CD4-positive, alpha-beta T cell treated with Interferon gamma for 1 hour (primary cell): ENCODE measurements at regions not wholly inside any gene's neighbourhood (a gene's known extent, or its start where the extent isn't known, plus 50 kb on each side); places are given as distances from the start of the nearest gene placed in this dataset.

Source experiments
- DNase-seq: peaks from one replicate; pipeline ENCODE4 v3.0.0-alpha.2; 2020

DNA sequence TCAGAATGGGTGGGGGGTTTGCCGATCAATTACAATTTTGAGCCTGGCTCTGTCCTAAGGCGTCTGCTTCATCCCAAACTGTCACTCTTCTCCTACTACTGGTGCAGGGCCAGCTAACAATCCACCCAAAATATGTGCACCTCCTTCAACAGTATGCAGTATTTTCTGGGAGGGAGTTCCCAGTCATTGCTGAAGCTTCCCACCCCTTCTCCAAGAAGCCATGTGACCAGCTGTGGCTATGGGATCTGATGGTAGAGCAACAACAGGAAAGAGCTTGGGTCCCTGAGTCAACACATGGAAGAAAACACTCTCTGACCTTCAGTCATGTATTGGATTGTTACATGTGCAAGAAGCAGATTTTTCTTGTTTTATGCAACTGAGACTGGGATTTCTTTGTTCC is 185.7 kb upstream of the GHITM start:
- DNase-seq = no peak

DNA sequence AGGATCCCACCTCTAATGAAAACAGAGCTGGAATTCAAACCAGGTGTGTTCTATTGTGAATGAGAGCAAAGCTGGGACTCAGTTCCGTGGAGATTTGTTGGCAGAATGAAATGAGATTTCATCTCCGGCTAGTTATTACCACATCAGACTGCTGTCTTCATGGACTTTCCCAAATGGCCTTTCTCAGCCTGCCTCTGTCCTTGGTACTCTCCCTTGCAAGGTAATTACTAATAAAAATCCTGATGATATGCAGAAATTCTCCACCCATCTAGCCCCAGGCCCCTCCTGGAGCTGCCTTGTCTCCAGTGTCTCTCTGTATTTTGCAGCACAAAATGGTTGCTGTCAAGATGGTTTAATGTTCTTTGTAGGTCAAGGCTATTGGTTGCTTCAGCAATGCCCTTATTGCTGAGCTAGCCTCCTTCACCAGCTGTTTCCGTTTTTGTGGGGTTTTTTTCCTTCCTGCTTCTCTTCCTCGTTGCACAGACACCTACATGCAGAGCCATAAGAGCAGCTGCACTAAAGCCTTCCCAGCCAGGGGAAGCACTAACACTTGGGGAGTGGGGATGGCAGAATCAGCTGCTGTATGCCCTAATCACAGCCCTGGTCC is 185.0 kb upstream of the GHITM start:
- DNase-seq = no peak

DNA sequence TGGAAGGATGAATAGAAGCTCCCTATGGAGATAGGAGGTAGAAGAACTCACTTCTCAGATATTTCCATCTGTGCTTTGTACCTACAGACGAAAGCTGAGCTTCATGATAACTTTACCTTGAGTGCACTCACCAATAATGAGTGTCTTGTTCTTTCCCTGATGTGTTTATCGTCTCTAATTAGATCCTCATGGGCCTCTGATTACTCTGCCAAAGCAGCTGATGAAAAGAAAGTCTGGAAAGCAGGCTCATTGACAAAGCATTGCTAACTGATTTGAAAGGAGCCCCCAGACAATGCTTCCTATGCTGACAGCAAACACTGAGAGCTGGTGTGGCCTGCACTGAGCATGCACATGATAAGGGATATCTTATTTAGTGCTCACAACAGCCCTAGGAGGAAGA is 183.9 kb upstream of the GHITM start:
- DNase-seq = no peak

DNA sequence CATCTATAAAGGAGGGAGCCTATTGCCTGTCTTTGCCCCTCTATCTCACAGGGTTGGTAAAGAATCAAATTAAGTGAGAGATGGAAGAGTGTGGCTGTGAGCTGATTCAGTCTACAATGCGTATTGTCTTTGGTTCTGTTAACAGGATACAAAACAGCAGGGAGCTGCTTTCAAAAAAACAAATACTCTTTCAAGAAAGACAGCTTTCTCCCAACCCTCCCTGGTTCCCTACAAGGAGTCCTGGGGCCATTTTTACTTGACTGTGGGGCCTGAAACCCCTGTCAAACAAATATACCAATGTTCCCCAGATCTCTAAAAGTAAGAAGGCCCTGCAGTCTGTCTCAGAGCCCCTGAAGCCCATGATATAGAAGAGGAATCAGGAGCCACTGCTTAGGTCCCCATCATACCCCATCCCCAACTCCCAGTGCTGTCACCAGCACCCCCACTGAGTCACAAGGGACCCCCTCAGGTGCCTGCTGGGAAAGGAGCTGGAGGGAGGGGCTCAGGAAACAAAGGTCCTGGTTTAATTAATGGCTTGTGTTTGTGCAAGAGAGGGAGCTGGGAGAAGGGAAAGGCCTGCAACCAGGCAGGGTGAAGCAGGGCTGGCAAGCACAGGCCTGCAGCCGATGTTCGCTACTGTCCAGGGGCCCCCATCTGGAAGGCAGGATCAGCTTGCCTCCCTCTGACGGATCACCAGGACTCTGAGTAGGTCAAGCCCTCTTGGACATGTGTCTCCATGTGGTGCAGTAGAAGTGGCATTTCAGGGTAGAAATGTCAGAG is 182.0 kb upstream of the GHITM start:
- no peak for DNase-seq

DNA sequence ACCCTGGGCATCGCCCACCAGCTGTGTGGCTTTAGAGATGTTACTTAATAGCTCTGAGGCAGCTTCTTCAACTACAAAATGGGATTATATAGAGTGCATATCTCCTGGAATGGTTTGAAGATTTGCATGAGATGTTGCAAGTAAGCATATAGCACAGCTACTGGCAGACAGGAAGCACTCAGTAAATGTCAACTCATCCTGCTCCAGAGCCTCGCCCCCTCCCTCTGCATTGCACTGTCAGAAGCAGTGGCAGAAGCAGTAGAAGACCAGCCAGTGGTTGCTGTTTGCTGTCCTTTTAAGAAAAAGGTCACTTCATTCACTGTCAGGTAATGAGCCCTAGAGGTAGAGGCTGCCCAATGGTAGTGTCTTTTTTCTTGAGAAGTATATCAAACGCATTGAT is 180.0 kb upstream of the GHITM start:
- DNase-seq = no peak

DNA sequence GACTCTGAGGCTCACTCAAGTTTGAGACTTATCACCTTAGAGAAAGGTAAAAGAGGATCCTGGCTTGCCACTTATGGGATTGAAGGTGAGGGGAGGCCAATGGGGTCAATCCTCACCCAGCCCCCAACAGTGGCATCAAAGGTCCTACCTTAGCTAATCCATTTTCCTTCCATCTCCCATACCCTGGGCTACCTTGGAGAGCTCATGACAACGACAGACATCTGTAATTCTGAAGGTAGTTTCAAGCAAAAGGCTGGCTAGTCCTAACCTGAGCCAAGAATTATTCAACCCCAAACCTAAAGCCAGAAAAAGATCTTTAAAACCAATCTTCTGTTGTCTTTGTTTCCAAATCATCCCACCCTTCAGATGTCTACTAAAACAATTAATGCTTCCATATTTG is 179.2 kb upstream of the GHITM start:
- no peak for DNase-seq

DNA sequence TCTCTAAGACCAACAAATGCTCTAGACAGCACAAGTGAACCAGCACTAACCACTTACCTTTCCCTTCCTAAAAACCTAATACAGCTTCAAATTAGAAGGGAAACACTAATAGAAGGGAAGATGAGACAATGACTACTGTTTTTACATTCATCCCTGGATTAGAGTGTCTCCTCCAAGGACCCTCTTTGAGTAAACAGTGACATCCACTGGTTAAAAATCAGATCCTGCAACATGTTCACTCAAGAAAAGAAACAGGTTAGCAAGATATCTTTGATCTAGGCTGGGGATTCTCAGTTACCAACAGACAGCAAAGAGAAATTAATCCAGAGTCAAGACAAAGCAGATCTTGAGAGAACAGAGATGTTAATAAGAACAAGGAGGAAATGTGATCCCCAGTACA is 177.7 kb upstream of the GHITM start:
- DNase-seq = no peak

DNA sequence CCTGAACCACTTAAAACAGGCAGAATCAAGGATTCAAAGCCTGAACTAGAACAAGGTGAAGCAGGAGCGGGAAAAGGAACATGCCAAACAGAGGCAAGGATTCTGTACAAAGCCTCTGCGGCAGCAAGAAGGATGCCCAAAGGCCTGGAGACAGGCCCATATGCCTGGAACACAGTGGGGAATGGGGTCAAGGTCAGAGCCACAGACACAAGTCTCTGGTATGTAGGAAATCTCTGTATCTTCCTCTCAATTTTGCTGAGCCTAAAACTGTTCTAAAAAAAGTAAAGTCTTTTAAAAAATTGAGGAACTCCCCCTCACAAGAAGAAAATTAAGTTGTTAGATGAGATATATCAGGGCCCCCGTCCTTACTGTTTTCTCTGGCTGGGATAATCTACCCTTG is 175.9 kb upstream of the GHITM start:
- no peak for DNase-seq

DNA sequence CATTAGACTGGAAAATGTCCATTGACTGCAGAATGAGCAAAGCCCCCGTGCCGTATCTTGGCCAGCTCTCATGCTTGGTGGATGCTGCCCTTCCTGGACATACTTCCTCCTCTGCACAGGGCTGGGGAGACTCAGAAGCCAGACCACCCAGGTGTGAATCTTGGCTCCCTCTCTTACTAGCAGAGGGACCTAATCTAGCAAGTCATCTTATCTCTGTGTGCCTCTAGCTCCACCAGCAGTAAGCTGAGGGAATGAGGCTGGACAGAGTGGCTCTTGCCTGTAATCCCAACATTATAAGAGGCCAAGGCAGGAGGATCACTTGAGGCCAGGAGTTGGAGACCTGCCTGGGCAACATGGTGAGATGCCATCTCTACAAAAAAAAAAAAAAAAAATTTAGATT is 173.8 kb upstream of the GHITM start:
- DNase-seq = no peak

DNA sequence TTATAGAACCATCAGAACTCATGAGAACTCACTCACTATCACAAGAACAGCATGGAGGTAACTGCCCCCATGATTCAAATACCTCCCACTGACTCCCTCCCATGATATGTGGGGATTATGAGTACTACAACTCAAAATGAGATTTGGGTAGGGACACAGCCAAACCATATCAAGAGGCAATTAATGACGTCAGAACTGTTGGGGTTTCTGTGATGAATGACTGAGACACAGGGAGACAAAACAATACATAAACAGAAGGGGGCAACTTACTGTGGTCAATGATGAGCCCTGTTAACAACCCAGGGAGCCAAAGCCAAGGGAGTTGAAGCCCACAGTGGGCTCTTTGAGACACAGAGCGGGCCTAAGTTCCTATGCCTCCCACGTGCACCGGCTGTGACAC is 171.3 kb upstream of the GHITM start:
- no peak for DNase-seq

DNA sequence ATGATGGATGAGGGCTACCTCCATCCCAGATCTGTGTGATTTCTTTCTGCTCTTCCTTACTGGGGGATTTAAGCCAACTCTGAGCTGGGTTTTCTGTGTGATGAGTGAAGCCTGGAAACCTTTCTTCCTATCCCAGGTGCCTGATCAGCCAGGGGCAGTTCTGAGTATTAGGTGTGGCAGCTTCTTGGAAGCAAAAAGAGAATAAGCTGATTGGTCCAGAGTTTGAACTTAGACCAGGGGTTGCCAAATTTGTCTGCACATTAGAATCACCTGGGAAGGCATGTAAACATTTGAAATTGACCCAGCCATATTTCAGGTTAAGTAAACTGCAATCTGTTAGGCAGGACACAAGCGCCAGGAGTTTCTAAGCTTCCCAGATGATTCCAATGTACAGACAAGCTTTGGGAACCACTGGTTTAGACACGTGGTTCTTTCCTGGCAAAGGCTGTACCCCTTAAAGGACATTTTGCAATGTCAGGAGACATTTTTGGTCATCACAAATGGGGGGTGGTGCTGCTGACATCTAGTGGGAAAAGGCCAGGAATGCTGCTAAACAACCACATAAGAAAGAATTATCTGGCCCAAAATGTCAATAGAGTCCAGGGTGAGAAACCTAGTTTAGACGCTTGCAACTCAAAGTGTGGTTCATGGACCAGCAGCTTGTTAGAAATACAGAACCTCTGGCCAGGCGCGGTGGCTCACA is 160.5 kb upstream of the GHITM start:
- DNase-seq = no peak

DNA sequence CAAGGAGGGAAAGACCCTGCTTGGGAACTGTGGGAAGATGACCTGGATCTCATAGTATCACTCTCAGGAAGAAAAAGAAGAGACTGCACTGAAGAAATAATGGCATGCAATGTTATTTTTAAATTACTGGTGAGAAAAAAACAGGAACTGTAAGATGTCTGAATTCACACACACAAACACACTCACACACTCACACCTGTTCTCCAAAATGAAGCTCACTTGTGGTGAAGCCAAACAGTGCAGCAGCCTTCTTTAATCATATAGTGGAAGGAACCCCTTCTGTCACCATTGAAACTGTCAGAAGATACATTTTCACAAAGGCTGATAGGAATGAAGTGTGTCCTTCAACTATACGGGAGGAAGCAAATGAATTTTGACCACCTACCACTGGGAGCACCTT is 156.5 kb upstream of the GHITM start:
- no peak for DNase-seq

DNA sequence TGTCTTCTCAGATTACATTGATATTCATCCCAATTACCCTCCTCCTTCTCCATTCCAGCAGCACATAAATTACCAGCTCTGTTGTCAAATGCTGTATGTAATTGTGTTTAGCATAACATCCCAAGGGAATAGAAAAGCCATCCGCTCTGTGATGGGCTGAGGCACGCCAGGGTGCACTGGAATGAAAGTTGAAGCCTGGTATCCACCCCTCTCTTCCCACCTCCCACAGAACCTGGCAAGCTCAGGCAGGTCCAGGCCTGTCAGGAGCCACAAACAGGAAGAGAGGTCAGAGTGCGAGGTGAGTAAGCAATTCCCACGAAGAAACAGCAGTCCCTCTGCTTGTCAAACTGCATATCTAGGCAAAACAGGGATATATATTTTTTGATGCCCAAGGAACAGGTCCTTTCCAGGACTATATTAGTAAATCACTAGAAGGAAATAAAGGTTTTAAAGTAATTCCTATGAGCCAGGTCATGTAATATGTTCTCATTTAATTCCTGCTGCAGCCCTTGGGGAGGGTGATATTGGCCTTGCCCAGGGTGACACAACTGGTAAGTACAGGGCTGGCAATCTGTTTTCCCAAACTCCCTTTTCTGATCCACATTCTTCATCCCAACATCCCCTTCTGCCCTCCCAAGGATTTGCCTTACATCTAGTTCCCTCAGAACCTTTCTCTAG is 155.6 kb upstream of the GHITM start:
- no peak for DNase-seq

DNA sequence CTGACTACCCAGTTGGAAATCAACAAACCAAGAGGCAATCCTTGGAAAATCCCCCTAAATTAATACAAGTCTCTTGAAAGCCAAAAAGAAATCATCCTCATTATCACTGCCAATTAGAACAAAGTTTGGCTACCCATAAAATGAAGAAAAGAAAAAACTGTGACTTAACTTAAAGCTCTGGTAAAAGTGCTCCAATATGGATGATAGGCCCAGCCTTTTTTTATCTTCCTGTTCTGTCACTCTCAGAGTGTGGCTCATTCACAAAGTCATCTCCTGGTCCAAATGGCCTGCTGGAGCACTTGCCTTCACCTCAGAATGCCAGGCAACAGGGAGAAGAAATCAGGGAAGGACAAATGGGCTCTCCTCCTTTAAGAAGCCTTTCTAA is 155.1 kb upstream of the GHITM start:
- no peak for DNase-seq

DNA sequence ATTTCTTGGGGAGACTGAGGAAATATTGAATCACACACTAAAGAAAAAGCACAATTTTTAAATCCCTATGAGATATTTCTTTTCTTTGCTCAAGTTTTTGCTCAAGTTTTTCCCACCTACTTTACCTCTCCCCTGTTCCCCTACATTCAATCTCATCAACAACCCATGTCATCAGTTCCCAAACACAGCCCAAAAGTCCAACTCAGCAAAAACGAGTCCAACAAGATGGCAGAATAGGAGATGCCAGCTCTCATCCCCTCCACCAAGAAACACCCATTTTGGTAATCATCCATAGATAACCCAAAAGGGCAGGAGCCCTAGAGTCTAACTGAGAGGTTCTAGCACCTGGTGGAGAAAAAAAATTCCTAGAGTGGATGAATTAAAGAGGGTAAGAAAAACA is 152.5 kb upstream of the GHITM start:
- DNase-seq = no peak

DNA sequence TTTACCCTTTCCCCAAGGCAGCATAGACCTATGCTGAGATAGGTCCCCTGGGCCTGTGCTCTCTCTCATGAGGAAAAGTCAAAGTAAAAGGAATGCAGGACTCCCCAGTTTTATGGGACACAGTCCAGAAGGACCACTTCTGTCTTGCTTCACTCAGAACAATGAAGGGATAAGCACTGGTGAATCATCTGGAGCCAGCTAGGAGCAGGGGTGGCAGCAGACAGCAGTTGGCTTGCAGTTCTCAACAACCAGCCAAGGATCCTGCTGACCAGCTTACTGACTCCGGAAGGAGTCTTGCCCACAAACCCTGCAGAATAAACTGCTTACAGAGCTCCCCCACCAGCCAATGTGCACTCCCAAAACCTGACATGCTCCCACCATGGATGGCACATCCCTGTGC is 152.1 kb upstream of the GHITM start:
- DNase-seq = no peak

DNA sequence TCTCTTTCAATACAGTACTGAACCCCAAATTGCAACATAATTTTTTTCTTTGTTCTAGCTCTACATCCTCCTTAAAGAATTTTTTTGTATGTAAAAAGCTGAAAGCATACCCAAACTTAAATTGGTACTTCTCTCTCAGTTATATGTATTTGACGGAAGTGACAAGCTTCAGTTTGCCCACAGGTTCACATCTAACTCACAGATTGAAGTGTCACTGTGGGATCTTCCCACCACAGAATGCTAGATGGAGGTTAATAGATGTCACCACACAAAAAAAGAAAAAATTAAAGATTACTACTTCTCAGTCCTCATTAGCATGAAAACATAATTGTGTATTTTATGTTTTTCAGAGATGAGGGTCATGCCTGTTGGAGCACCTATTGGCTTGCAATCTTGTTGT is 150.9 kb upstream of the GHITM start:
- no peak for DNase-seq

DNA sequence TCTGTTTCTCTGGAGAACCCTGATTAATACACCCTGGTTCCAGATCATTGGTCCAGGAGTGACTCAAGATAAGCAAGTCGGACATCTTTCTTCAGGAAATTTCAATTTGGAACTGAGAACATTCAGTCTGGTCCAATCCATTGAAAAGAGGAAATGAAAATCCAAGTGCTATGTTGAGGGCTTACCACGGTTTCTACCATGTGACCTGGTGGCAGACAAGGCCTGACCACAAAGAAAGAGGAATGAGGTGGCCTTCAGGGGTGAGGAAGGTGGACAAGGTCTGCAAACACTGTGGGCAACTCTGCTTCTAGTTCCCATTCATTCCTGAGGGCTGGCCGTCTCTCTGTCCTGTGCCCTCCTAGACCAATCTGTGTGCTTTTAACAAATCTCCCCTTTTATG is 149.2 kb upstream of the GHITM start:
- no peak for DNase-seq

DNA sequence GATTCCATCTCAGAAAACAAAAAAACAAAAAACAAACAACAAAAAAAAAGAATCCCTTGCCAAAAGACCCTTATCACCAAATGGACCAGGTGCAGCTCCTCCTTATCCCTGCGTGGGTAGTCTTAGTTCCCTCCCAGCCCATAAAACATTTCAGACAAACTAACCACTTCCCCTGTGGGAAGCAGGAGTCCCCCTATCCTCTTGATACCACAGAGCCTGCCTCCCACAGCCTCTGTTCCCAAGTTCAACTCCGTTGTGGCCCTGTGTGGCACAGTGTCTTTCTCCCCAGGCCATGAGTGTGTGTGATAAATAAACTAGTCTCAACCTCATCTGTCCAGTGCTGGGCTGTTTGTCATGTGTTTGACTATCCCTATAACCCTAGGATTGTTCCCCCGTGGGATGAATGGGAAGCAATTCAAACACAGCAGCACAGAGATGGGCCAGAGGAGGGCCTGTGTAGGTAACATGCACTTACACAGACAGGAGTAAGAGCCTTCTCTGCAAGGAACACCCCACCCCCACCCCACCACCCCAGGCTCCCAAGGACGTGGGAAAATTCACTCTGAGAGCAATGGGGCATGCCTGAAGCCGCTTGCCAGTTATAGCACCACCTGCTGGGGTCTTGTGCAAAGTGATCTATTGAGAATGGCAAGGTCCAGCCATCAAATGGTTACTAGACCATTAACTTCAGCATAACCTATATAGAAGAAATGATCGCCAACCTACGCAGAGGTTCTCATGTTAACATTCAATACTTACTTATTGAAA is 147.1 kb upstream of the GHITM start:
- DNase-seq = no peak

DNA sequence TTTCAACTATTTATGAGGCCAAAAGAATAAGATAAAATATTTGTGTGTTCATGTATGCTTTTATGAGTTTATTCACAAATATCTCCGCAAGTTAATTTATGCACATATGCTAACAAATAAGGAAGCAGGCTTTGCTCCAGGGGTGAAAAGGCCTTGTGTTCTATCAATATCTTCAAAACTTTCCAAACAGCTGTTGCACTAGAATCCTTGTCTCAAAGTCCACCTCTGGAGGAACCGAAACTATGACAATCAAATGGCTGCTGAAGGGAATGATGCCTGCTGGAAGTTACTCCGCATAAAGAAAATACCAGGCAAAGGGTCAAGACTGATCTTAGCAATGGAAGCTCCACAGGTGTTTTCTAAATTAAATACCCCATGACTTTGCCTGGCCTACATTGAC is 145.0 kb upstream of the GHITM start:
- no peak for DNase-seq

DNA sequence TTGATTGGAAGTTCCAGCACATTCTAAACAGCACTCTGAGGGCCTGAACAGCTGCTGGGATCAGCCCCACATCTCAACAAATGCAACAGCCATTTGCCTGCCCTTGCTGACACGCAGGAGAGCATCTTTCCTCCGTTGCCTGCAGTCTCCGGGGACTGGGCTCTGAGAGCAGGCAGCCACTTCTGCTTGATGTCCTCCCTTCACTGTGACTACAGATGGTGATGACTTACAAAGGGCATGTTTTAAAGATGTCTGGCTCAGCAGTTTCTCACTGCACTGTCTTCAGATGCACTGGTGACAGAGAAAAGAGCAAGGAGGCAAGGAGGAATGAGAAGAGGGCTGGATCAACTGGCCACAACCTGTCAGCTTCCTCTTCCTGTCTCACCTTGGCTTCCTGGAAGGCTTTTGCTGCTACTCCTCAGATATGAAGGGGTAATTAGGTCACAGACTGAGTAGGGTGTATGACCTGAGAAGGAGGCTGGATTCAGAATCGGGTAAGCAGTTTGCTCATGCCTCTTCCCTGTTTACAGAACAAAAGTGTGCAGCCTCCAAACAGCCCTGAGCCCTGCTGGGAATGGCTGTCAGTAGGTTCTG is 143.5 kb upstream of the GHITM start:
- DNase-seq = no peak

DNA sequence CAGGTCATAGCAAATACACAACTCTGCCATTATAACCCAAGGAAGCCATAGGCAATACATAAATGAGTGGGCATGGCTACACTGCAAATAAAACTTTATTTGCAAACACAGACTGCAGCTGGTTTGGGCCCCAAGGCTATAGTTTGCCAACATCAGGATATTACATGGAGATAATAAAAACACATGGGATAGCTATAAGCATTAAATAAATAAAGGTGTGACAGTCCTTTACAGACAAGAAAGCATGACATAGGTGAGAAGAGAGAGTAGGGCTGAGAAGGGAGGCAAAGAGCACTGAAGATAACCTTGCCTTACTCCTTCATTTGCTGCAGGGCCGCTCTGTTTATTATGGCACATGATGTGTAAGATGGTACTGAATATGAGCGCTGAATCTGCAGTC is 135.1 kb upstream of the GHITM start:
- no peak for DNase-seq

DNA sequence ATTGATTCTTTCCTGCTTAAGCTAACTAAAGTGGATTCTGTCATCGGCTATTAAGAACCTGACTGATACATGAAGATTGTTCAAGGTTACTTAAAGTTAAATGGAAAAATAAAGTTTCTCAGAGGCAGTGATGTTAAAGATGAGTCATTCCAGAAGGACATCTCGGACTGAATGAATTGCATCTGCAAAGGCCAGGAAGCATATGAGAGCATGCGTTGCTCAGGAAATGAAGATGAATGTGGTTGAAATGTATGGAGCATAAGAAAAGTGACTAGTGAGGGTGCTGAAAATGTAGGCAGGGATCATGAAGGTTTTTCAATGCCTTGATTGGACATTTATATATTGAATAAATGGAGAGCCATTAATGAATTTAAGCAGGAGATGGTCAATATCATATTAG is 133.9 kb upstream of the GHITM start:
- no peak for DNase-seq
